ENCODE measurements at regions not wholly inside any gene's neighbourhood (a gene's known extent, or its start where the extent isn't known, plus 50 kb on each side); places are given as distances from the start of the nearest gene placed in this dataset.
A peak's percentile ranks its signal among the peaks of the same experiment; 100 is the strongest.

GRCh38 chr4:134879019-134879418, 677.4 kb upstream of the PABPC4L start:
- intact Hi-C loops (cut with micrococcal nuclease): no loop called here
- H4K20me1 ChIP-seq (ENCODE audit: low read length): no peaks in the 10 kb centered on the region
- H3K27ac ChIP-seq (ENCODE audit: low read length): no peak overlapping the region
- no peak overlapping the region for H2AFZ ChIP-seq (ENCODE audit: low read length)
- H3F3A ChIP-seq (ENCODE audit: low read length, unreplicated experiment): no peaks in the 10 kb centered on the region
- H3K27me3 ChIP-seq (ENCODE audit: low read length): no peaks in the 10 kb centered on the region
- CTCF ChIA-PET: no interaction called here
- no peaks in the 10 kb centered on the region for H3K79me2 ChIP-seq (ENCODE audit: low read length)
- no peaks in the 10 kb centered on the region for H3K4me1 ChIP-seq (ENCODE audit: insufficient read depth, low read length)
- H3K9ac ChIP-seq (ENCODE audit: low read length): no peak overlapping the region
- no peaks in the 10 kb centered on the region for H3K9me2 ChIP-seq (replicated peaks; ENCODE audit: low read length)
- POLR2A ChIA-PET (ENCODE audit: unreplicated experiment): no interaction called here
- H3K9me3 ChIP-seq (ENCODE audit: low read length): no peaks in the 10 kb centered on the region
- no TSS peak for BruUV-seq (replicated peaks)
- no peaks in the 10 kb centered on the region for H3K36me3 ChIP-seq (ENCODE audit: low read depth, low read length)
- DNase-seq (no peak), ATAC-seq (no peak)
- H3K4me3 ChIP-seq (ENCODE audit: low read length): no peak overlapping the region
- no peak overlapping the region for H3K4me2 ChIP-seq (ENCODE audit: low read length)
- TF ChIP-seq EZH2phosphoT487 (IDR thresholded peaks at IDR 0.05; ENCODE audit: borderline replicate concordance, low read length): no peak
- TF ChIP-seq CTCF (conservative IDR thresholded peaks at IDR 0.05; ENCODE audit: low read depth, low read length): no peak
- no peak for TF ChIP-seq EZH2 (IDR thresholded peaks at IDR 0.05; ENCODE audit: low read length, unreplicated experiment)

- intact Hi-C loops (cut with micrococcal nuclease): no loop called here
- ATAC-seq: no peak
- POLR2A ChIA-PET (ENCODE audit: unreplicated experiment): no interaction called here
These were observed 665.4 kb upstream of the PABPC4L start for GRCh38 chr4:134867027-134867426.

GRCh38 chr4:134865675-134866074, 664.1 kb upstream of the PABPC4L start:
- TF ChIP-seq EZH2 (IDR thresholded peaks at IDR 0.05; ENCODE audit: low read length, unreplicated experiment) (no peak), CTCF (conservative IDR thresholded peaks at IDR 0.05; ENCODE audit: low read depth, low read length) (peak; percentile 32; the same call in 1 of the 2 replicates)
- H3K9me3 ChIP-seq (ENCODE audit: low read length): no peaks in the 10 kb centered on the region
- H2AFZ ChIP-seq (ENCODE audit: low read length): no peak overlapping the region
- no peaks in the 10 kb centered on the region for H3K27me3 ChIP-seq (ENCODE audit: low read length)
- no TSS peak for BruUV-seq (replicated peaks)
- no peak overlapping the region for H3K4me3 ChIP-seq (ENCODE audit: low read length)
- intact Hi-C loops (cut with micrococcal nuclease): no loop called here
- no peak for DNase-seq
- no peak for ATAC-seq
- no peak overlapping the region for H3K27ac ChIP-seq (ENCODE audit: low read length)
- POLR2A ChIA-PET (ENCODE audit: unreplicated experiment): no interaction called here
- no peaks in the 10 kb centered on the region for H3K36me3 ChIP-seq (ENCODE audit: low read depth, low read length)
- H3K4me2 ChIP-seq (ENCODE audit: low read length): no peak overlapping the region
- no peak overlapping the region for H3K9ac ChIP-seq (ENCODE audit: low read length)
- H3K9me2 ChIP-seq (replicated peaks; ENCODE audit: low read length): no peaks in the 10 kb centered on the region
- CTCF ChIA-PET: interaction anchor here (0.6 kb wide), 1 partner anchor 26 kb away, joined by 3 read pairs; no protein-coding TSS in a partner anchor
- H3K4me1 ChIP-seq (ENCODE audit: insufficient read depth, low read length): no peaks in the 10 kb centered on the region
- H4K20me1 ChIP-seq (ENCODE audit: low read length): no peaks in the 10 kb centered on the region
- no peaks in the 10 kb centered on the region for H3K79me2 ChIP-seq (ENCODE audit: low read length)
- H3F3A ChIP-seq (ENCODE audit: low read length, unreplicated experiment): no peaks in the 10 kb centered on the region

More at GRCh38 chr4:134867027-134867426, 665.4 kb upstream of the PABPC4L start:
- TF ChIP-seq EZH2phosphoT487 (IDR thresholded peaks at IDR 0.05; ENCODE audit: borderline replicate concordance, low read length) (no peak), CTCF (conservative IDR thresholded peaks at IDR 0.05; ENCODE audit: low read depth, low read length) (no peak)
- H3K27me3 ChIP-seq (ENCODE audit: low read length): no peaks in the 10 kb centered on the region
- H2AFZ ChIP-seq (ENCODE audit: low read length): no peak overlapping the region
- no peak overlapping the region for H3K27ac ChIP-seq (ENCODE audit: low read length)
- H3K9me2 ChIP-seq (replicated peaks; ENCODE audit: low read length): no peaks in the 10 kb centered on the region
- H3K36me3 ChIP-seq (ENCODE audit: low read depth, low read length): no peaks in the 10 kb centered on the region
- H3K4me1 ChIP-seq (ENCODE audit: insufficient read depth, low read length): no peaks in the 10 kb centered on the region
- H3K4me3 ChIP-seq (ENCODE audit: low read length): no peak overlapping the region
- no peaks in the 10 kb centered on the region for H3K9me3 ChIP-seq (ENCODE audit: low read length)
- H3K4me2 ChIP-seq (ENCODE audit: low read length): no peak overlapping the region
- no peak for DNase-seq
- H3K9ac ChIP-seq (ENCODE audit: low read length): no peak overlapping the region
- no peaks in the 10 kb centered on the region for H3K79me2 ChIP-seq (ENCODE audit: low read length)
- CTCF ChIA-PET: no interaction called here
- no peaks in the 10 kb centered on the region for H4K20me1 ChIP-seq (ENCODE audit: low read length)
- H3F3A ChIP-seq (ENCODE audit: low read length, unreplicated experiment): no peaks in the 10 kb centered on the region
- no TSS peak for BruUV-seq (replicated peaks)

Measured in PC-3 (cell line).